ENCODE measurements at regions not wholly inside any gene's neighbourhood (a gene's known extent, or its start where the extent isn't known, plus 50 kb on each side); places are given as distances from the start of the nearest gene placed in this dataset.

- no peak for DNase-seq
- Histone ChIP-seq H3K27me3 (no peaks in the 10 kb centered on the region), H3K36me3 (no peaks in the 10 kb centered on the region), H3K4me3 (no peak overlapping the region), H3K27ac (no peak overlapping the region), H3K4me1 (no peaks in the 10 kb centered on the region), H3K9me3 (no peaks in the 10 kb centered on the region)
- intact Hi-C loops (cut with DNase I): no loop called here
- TF ChIP-seq CTCF (IDR thresholded peaks at IDR 0.05): no peak
- WGBS, 2 donors: 0 to 43% methylated on average over 1 of the region's 2 CpGs
Observed at GRCh38 chr7:19455623-19456022, 253.2 kb downstream of the POLR1F start.

- Histone ChIP-seq H3K9me3 (no peaks in the 10 kb centered on the region), H3K4me3 (no peak overlapping the region), H3K36me3 (no peaks in the 10 kb centered on the region), H3K27me3 (no peaks in the 10 kb centered on the region), H3K27ac (no peak overlapping the region), H3K4me1 (no peaks in the 10 kb centered on the region)
- no peak for TF ChIP-seq POLR2A (IDR thresholded peaks at IDR 0.05)
- WGBS, 2 donors: 66 to 70% methylated on average over 3 of the region's 3 CpGs
- intact Hi-C loops (cut with DNase I): no loop called here
- DNase-seq: no peak
Observed at GRCh38 chr7:19448091-19448490, 260.7 kb downstream of the POLR1F start.

GRCh38 chr7:19442016-19442785 is 266.6 kb downstream of the POLR1F start:
- intact Hi-C loops (cut with DNase I): no loop called here
- Histone ChIP-seq H3K27ac (no peak overlapping the region), H3K4me3 (no peak overlapping the region), H3K36me3 (no peaks in the 10 kb centered on the region), H3K9me3 (no peaks in the 10 kb centered on the region), H3K27me3 (no peaks in the 10 kb centered on the region), H3K4me1 (no peaks in the 10 kb centered on the region)
- DNase-seq: no peak
- TF ChIP-seq CTCF (IDR thresholded peaks at IDR 0.05) (peak in 1 of 6 experiments; percentile 37), POLR2A (IDR thresholded peaks at IDR 0.05) (no peak)
- 46 to 49% methylated on average over 4 of the region's 4 CpGs for WGBS, 2 donors

GRCh38 chr7:19439517-19439916 is 269.3 kb downstream of the POLR1F start:
- WGBS, 2 donors: 57 to 60% methylated on average over 3 of the region's 3 CpGs
- Histone ChIP-seq H3K9me3 (no peaks in the 10 kb centered on the region), H3K36me3 (no peaks in the 10 kb centered on the region), H3K4me1 (no peaks in the 10 kb centered on the region), H3K27ac (no peak overlapping the region), H3K27me3 (no peaks in the 10 kb centered on the region), H3K4me3 (no peak overlapping the region)
- TF ChIP-seq POLR2A (IDR thresholded peaks at IDR 0.05): no peak
- TF ChIP-seq CTCF (IDR thresholded peaks at IDR 0.05): no peak
- intact Hi-C loops (cut with DNase I): no loop called here
- DNase-seq: no peak

GRCh38 chr7:19437446-19437845 is 271.4 kb downstream of the POLR1F start:
- TF ChIP-seq POLR2A (IDR thresholded peaks at IDR 0.05) (no peak), CTCF (IDR thresholded peaks at IDR 0.05) (no peak)
- 70 to 71% methylated on average over 1 of the region's 1 CpG for WGBS, 2 donors
- Histone ChIP-seq H3K4me1 (no peaks in the 10 kb centered on the region), H3K27me3 (no peaks in the 10 kb centered on the region), H3K4me3 (no peak overlapping the region), H3K27ac (no peak overlapping the region), H3K9me3 (no peaks in the 10 kb centered on the region), H3K36me3 (no peaks in the 10 kb centered on the region)
- DNase-seq: no peak
- intact Hi-C loops (cut with DNase I): no loop called here

GRCh38 chr7:19427944-19428343 is 280.9 kb downstream of the POLR1F start:
- no peak for DNase-seq
- H3K4me3 ChIP-seq: no peak overlapping the region

More at GRCh38 chr7:19427944-19428343, 280.9 kb downstream of the POLR1F start:
- H3K27me3 ChIP-seq: no peaks in the 10 kb centered on the region
- intact Hi-C loops (cut with DNase I): no loop called here
- WGBS, 2 donors: 79% methylated on average over 3 of the region's 3 CpGs
- H3K9me3 ChIP-seq: no peaks in the 10 kb centered on the region
- TF ChIP-seq CTCF (IDR thresholded peaks at IDR 0.05) (no peak), POLR2A (IDR thresholded peaks at IDR 0.05) (no peak)
- no peak overlapping the region for H3K27ac ChIP-seq
- no peaks in the 10 kb centered on the region for H3K36me3 ChIP-seq
- H3K4me1 ChIP-seq: no peaks in the 10 kb centered on the region

Data from esophagus squamous epithelium (tissue), 5 donors.